ENCODE measurements at regions not wholly inside any gene's neighbourhood (a gene's known extent, or its start where the extent isn't known, plus 50 kb on each side); places are given as distances from the start of the nearest gene placed in this dataset.
"Not testable (repeated sequence)": the region's sequence is repeated elsewhere in the genome, so short reads cannot be mapped to it uniquely, and the experiment has no call there.

GRCh38 chr4:103306870-103307375 lies 108.8 kb upstream of the CENPE start:
- DNase-seq, result no peak

DNA sequence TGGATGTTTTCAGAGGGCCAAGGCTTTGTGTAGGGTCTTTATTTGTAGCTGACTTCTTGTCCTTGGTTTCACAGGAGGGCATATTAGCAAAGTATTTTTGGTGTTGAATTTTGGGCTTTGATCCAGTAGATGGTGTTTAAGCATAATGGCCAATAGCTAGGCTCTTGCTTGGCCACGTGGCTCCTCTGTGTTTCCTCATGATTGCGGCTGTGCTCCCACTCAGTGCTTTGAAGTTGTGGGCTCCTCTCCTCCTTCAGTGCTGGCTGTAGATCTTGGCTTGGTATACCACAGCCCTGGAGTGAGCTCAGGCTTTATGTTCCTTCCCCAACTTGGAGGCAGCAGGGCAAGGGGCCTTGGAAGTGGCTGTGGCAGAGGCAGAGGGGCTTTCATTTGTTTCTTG lies 107.2 kb upstream of the CENPE start:
- DNase-seq, result no peak

DNA sequence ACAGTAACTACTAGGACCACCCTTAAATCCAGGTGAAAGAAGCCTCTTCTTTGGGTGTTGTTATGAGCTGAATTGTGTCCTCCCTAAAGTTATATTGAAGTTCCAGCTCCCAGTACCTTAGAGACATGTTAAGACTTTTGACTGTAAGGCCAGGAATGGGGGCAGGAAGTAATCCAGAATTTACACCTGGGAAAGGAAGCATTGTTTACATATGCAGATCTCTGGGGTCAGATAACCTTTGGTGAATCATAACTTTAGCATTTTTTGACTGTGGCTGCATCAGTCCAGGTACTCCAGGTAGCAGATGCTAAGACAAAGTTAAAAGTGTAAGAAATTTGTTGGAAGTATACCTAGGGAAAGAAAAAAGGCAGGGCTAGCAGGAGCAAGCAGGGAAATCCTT lies 104.9 kb upstream of the CENPE start:
- DNase-seq, result no peak

DNA sequence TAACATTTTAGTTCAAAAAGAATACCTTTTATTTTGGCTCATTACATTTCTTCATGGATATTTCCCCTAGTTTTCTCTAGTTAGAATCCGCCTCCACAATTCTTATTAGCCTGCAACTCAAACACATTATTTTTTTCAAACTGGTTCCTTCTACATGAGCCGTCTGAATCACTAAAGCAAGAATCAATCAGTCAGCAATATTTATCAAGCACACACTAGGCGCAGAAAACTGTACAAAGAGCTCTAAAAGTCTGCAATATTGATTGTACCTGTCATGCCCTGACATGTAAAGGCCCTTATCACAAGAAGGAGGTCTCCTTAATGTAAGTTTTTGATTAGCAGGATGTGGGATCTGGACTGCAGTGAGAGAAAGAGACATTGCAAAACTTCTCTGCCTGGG lies 94.8 kb upstream of the CENPE start:
- DNase-seq, result no peak

GRCh38 chr4:103292373-103292772 lies 94.2 kb upstream of the CENPE start:
- DNase-seq, result no peak

DNA sequence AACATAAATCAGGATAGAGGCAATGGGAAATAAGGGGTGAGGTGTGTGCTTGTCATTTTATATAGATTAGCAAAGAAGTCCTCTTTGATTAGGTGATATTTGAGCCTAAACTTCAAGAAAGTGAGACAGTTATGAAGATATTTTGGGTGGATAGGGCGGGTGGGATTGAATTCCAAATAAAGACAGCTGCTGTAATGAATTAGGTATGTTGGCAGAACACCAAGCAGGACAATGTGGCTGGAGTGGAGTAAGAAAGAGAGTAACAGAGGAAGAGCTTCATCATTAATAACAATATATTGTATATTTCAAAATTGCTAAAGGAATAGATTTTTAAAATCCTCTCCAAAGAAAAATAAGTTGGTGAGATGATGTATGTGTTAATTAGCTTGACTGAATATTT lies 91.0 kb upstream of the CENPE start:
- no peak for DNase-seq

GRCh38 chr4:103272174-103272573 lies 74.0 kb upstream of the CENPE start:
- DNase-seq, result no peak

GRCh38 chr4:103268746-103269145 lies 70.6 kb upstream of the CENPE start:
- no peak for DNase-seq

- no peak for DNase-seq
Observed at GRCh38 chr4:103264905-103265304, 66.8 kb upstream of the CENPE start.

GRCh38 chr4:103256068-103256467 lies 57.9 kb upstream of the CENPE start:
- not testable (repeated sequence) for DNase-seq
